CD4-positive, alpha-beta memory T cell (primary cell): ENCODE measurements at regions not wholly inside any gene's neighbourhood (a gene's known extent, or its start where the extent isn't known, plus 50 kb on each side); places are given as distances from the start of the nearest gene placed in this dataset.

Experiments used
- CTCF ChIA-PET: fragments of 350-600 bp; sonication (Branson Sonifier 250); formaldehyde crosslinking; loops from one replicate; lab custom pipeline; 2021; ENCODE audit warnings: inconsistent platforms; ENCODE audit not compliant: partially characterized antibody; lab: Charles Lee
- POLR2A ChIA-PET: fragments of 350-600 bp; sonication (Branson Sonifier 250); formaldehyde crosslinking; loops from one replicate; lab custom pipeline; 2021; ENCODE audit not compliant: partially characterized antibody; lab: Charles Lee
- DNase-seq, 5 donors: peaks; one replicate each; pipeline versions ENCODE4 v3.0.0 to v3.0.0-alpha.2; 2020 to 2022; ENCODE audit warnings: mixed read lengths in 1 of 5
- H3K27ac ChIP-seq: one replicate; pipeline ENCODE4 v1.7.0; 2013; ENCODE audit warnings: low read depth, low read length
- H3K27me3 ChIP-seq: 2 replicates; pipeline ENCODE4 v1.7.0; 2013; ENCODE audit warnings: mild to moderate bottlenecking, low read length, moderate library complexity; ENCODE audit not compliant: insufficient read depth
- H3K36me3 ChIP-seq: 2 replicates; pipeline ENCODE4 v1.7.0; 2013; ENCODE audit warnings: mild to moderate bottlenecking, low read length, moderate library complexity; ENCODE audit not compliant: insufficient read depth
- H3K4me1 ChIP-seq: 2 replicates; pipeline ENCODE4 v1.7.0; 2013; ENCODE audit warnings: mild to moderate bottlenecking, low read length, moderate library complexity; ENCODE audit not compliant: insufficient read depth
- H3K4me3 ChIP-seq, 2 donors: one replicate each; pipeline ENCODE4 v1.7.0; 2013; ENCODE audit warnings: low read length in 2 of 2, mild to moderate bottlenecking in 1 of 2
- H3K9me3 ChIP-seq, 2 donors: one replicate each; pipeline ENCODE4 v1.7.0; 2013; ENCODE audit warnings: low read length in 2 of 2, control low read depth in 1 of 2; ENCODE audit not compliant: control insufficient read depth in 1 of 2
- H3K27ac Mint-ChIP-seq, 7 donors: one replicate each; pipeline ENCODE4 v1.8.0; 2020 to 2021; ENCODE audit warnings: mixed read lengths in 7 of 7, mild to moderate bottlenecking in 6 of 7, inconsistent platforms in 3 of 7, moderate library complexity in 3 of 7
- H3K27me3 Mint-ChIP-seq, 2 donors: one replicate each; pipeline ENCODE4 v1.8.0; 2020 to 2021; ENCODE audit warnings: mixed read lengths in 2 of 2
- H3K36me3 Mint-ChIP-seq, 2 donors: one replicate each; pipeline ENCODE4 v1.8.0; 2020 to 2021; ENCODE audit warnings: mixed read lengths in 2 of 2, inconsistent platforms in 1 of 2, mild to moderate bottlenecking in 1 of 2
- H3K4me1 Mint-ChIP-seq, 4 donors: one replicate each; pipeline ENCODE4 v1.8.0; 2020 to 2021; ENCODE audit warnings: mixed read lengths in 4 of 4, mild to moderate bottlenecking in 1 of 4
- H3K4me3 Mint-ChIP-seq, 8 donors: one replicate each; pipeline ENCODE4 v1.8.0; 2020 to 2021; ENCODE audit warnings: mixed read lengths in 8 of 8, mild to moderate bottlenecking in 7 of 8, moderate library complexity in 6 of 8, inconsistent platforms in 3 of 8
- H3K9me3 Mint-ChIP-seq, 8 donors: one replicate each; pipeline ENCODE4 v1.8.0; 2020 to 2021; ENCODE audit warnings: mixed read lengths in 8 of 8, mild to moderate bottlenecking in 5 of 8, inconsistent platforms in 3 of 8, moderate library complexity in 1 of 8
- intact Hi-C: fragments of 100-400 bp; cut with micrococcal nuclease; formaldehyde crosslinking; loops from one replicate; pipeline ENCODE4 v1.15.1; 2023

- Histone ChIP-seq H3K27me3 (no peaks in the 10 kb centered on the region), H3K4me3 (no peak overlapping the region), H3K27ac (no peak overlapping the region), H3K4me1 (no peaks in the 10 kb centered on the region), H3K9me3 (no peaks in the 10 kb centered on the region), H3K36me3 (no peaks in the 10 kb centered on the region)
- H3K4me1 Mint-ChIP-seq = no peaks in the 10 kb centered on the region
- intact Hi-C loops = no loop called here
- ChIA-PET POLR2A (no interaction called here), CTCF (no interaction called here)
- DNase-seq = no peak
- no peak overlapping the region for H3K4me3 Mint-ChIP-seq
- peaks cover 3 to 7% of the 10 kb centered on the region in 2 donors for H3K27me3 Mint-ChIP-seq
- H3K27ac Mint-ChIP-seq = no peak overlapping the region
- H3K9me3 Mint-ChIP-seq = no peaks in the 10 kb centered on the region
- no peaks in the 10 kb centered on the region for H3K36me3 Mint-ChIP-seq
Measured at GRCh38 chr2:215504547-215504946, 68.7 kb upstream of the FN1 start.

GRCh38 chr2:215503381-215503780 is 67.5 kb upstream of the FN1 start:
- peaks cover 5 to 7% of the 10 kb centered on the region in 2 donors for H3K27me3 Mint-ChIP-seq
- no peaks in the 10 kb centered on the region for H3K4me1 Mint-ChIP-seq
- H3K9me3 ChIP-seq = no peaks in the 10 kb centered on the region
- H3K4me1 ChIP-seq = no peaks in the 10 kb centered on the region
- no peak overlapping the region for H3K4me3 Mint-ChIP-seq
- no peak overlapping the region for H3K27ac ChIP-seq
- H3K36me3 Mint-ChIP-seq = no peaks in the 10 kb centered on the region
- H3K4me3 ChIP-seq = no peak overlapping the region
- H3K9me3 Mint-ChIP-seq = no peaks in the 10 kb centered on the region
- peak overlapping the region in 1 of 7 donors; percentile 24 for H3K27ac Mint-ChIP-seq
- DNase-seq = no peak
- no peaks in the 10 kb centered on the region for H3K36me3 ChIP-seq
- no peaks in the 10 kb centered on the region for H3K27me3 ChIP-seq
- CTCF ChIA-PET = no interaction called here
- POLR2A ChIA-PET = no interaction called here
- intact Hi-C loops = no loop called here

- CTCF ChIA-PET = no interaction called here
- H3K27me3 Mint-ChIP-seq = peaks cover 5 to 7% of the 10 kb centered on the region in 2 donors
- H3K36me3 Mint-ChIP-seq = no peaks in the 10 kb centered on the region
Measured at GRCh38 chr2:215500466-215500865, 64.6 kb upstream of the FN1 start.

GRCh38 chr2:215499331-215499730 is 63.5 kb upstream of the FN1 start:
- CTCF ChIA-PET = no interaction called here
- Histone ChIP-seq H3K27ac (no peak overlapping the region), H3K4me3 (no peak overlapping the region), H3K27me3 (no peaks in the 10 kb centered on the region), H3K4me1 (no peaks in the 10 kb centered on the region), H3K36me3 (no peaks in the 10 kb centered on the region), H3K9me3 (no peaks in the 10 kb centered on the region)
- Mint-ChIP-seq H3K4me3 (no peak overlapping the region), H3K36me3 (no peaks in the 10 kb centered on the region), H3K27me3 (peaks cover 5 to 7% of the 10 kb centered on the region in 2 donors), H3K9me3 (peaks cover 0 to 5% (median 3%) of the 10 kb centered on the region in 8 donors), H3K4me1 (no peaks in the 10 kb centered on the region), H3K27ac (no peak overlapping the region)
- intact Hi-C loops = no loop called here
- no peak for DNase-seq
- POLR2A ChIA-PET = no interaction called here

More at GRCh38 chr2:215500466-215500865, 64.6 kb upstream of the FN1 start:
- intact Hi-C loops = no loop called here
- Histone ChIP-seq H3K9me3 (no peaks in the 10 kb centered on the region), H3K27ac (no peak overlapping the region), H3K4me1 (no peaks in the 10 kb centered on the region), H3K27me3 (no peaks in the 10 kb centered on the region), H3K4me3 (no peak overlapping the region), H3K36me3 (no peaks in the 10 kb centered on the region)
- H3K27ac Mint-ChIP-seq = no peak overlapping the region
- H3K4me1 Mint-ChIP-seq = no peaks in the 10 kb centered on the region
- H3K9me3 Mint-ChIP-seq = peaks cover 0 to 5% (median 3%) of the 10 kb centered on the region in 8 donors
- POLR2A ChIA-PET = interaction anchor here (0.7 kb wide), 1 partner anchor 516 kb away, joined by 3 read pairs; no protein-coding TSS in a partner anchor
- no peak for DNase-seq
- no peak overlapping the region for H3K4me3 Mint-ChIP-seq

GRCh38 chr2:215498431-215498830 is 62.6 kb upstream of the FN1 start:
- no peaks in the 10 kb centered on the region for H3K27me3 ChIP-seq
- Mint-ChIP-seq H3K27me3 (peaks cover 5 to 8% of the 10 kb centered on the region in 2 donors), H3K27ac (no peak overlapping the region), H3K4me3 (no peak overlapping the region), H3K9me3 (peaks cover 0 to 5% (median 3%) of the 10 kb centered on the region in 8 donors), H3K4me1 (no peaks in the 10 kb centered on the region), H3K36me3 (no peaks in the 10 kb centered on the region)
- ChIA-PET CTCF (no interaction called here), POLR2A (no interaction called here)
- no peaks in the 10 kb centered on the region for H3K9me3 ChIP-seq
- no peak overlapping the region for H3K4me3 ChIP-seq
- no peak for DNase-seq
- H3K27ac ChIP-seq = no peak overlapping the region
- no peaks in the 10 kb centered on the region for H3K36me3 ChIP-seq
- no peaks in the 10 kb centered on the region for H3K4me1 ChIP-seq
- intact Hi-C loops = no loop called here

- Mint-ChIP-seq H3K9me3 (peaks cover 0 to 8% (median 4%) of the 10 kb centered on the region in 8 donors), H3K36me3 (no peaks in the 10 kb centered on the region), H3K4me3 (no peak overlapping the region), H3K27me3 (peaks cover 3 to 4% of the 10 kb centered on the region in 2 donors), H3K27ac (no peak overlapping the region), H3K4me1 (no peaks in the 10 kb centered on the region)
- no peaks in the 10 kb centered on the region for H3K9me3 ChIP-seq
- no peaks in the 10 kb centered on the region for H3K36me3 ChIP-seq
- POLR2A ChIA-PET = no interaction called here
- intact Hi-C loops = no loop called here
- CTCF ChIA-PET = no interaction called here
- no peak for DNase-seq
- no peak overlapping the region for H3K27ac ChIP-seq
- H3K4me3 ChIP-seq = no peak overlapping the region
- H3K4me1 ChIP-seq = no peaks in the 10 kb centered on the region
- no peaks in the 10 kb centered on the region for H3K27me3 ChIP-seq
Measured at GRCh38 chr2:215493376-215493775, 57.5 kb upstream of the FN1 start.

- intact Hi-C loops = no loop called here
- ChIA-PET CTCF (no interaction called here), POLR2A (no interaction called here)
Measured at GRCh38 chr2:215489288-215489848, 53.5 kb upstream of the FN1 start.

More at GRCh38 chr2:215489288-215489848, 53.5 kb upstream of the FN1 start:
- no peak for DNase-seq
- Mint-ChIP-seq H3K36me3 (no peaks in the 10 kb centered on the region), H3K4me3 (no peak overlapping the region), H3K27ac (no peak overlapping the region), H3K27me3 (peaks cover 3 to 4% of the 10 kb centered on the region in 2 donors), H3K9me3 (peaks cover 0 to 3% (median 0%) of the 10 kb centered on the region in 8 donors), H3K4me1 (no peaks in the 10 kb centered on the region)
- no peak overlapping the region for H3K4me3 ChIP-seq
- H3K36me3 ChIP-seq = no peaks in the 10 kb centered on the region
- no peaks in the 10 kb centered on the region for H3K27me3 ChIP-seq
- H3K9me3 ChIP-seq = no peaks in the 10 kb centered on the region
- no peak overlapping the region for H3K27ac ChIP-seq
- H3K4me1 ChIP-seq = no peaks in the 10 kb centered on the region
